Renal cortex interstitium (tissue), 11 donors: ENCODE measurements at regions not wholly inside any gene's neighbourhood (a gene's known extent, or its start where the extent isn't known, plus 50 kb on each side); places are given as distances from the start of the nearest gene placed in this dataset.

Experiments
- DNase-seq, 11 donors: peaks; one replicate each; pipeline ENCODE4 v3.0.0-alpha.2; 2013; ENCODE audit warnings: low read depth in 9 of 11, low spot score in 4 of 11; ENCODE audit errors: extremely low read depth in 1 of 11

GRCh38 chr4:12975511-12975910, 508.6 kb downstream of the RAB28 start:
- DNase-seq: no peak

- no peak for DNase-seq
These were observed 510.6 kb downstream of the RAB28 start for GRCh38 chr4:12973522-12973921.

- no peak for DNase-seq
These were observed 515.8 kb downstream of the RAB28 start for GRCh38 chr4:12968345-12968744.

GRCh38 chr4:12966726-12967125, 517.4 kb downstream of the RAB28 start:
- DNase-seq: no peak

GRCh38 chr4:12965334-12965733, 518.8 kb downstream of the RAB28 start:
- no peak for DNase-seq

- DNase-seq: no peak
These were observed 520.2 kb downstream of the RAB28 start for GRCh38 chr4:12963912-12964311.

GRCh38 chr4:12963291-12963690, 520.8 kb downstream of the RAB28 start:
- DNase-seq: no peak

GRCh38 chr4:12961713-12962112, 522.4 kb downstream of the RAB28 start:
- no peak for DNase-seq

- no peak for DNase-seq
These were observed 525.7 kb downstream of the RAB28 start for GRCh38 chr4:12958436-12958835.

- DNase-seq: no peak
These were observed 527.0 kb downstream of the RAB28 start for GRCh38 chr4:12957108-12957507.

- DNase-seq: no peak
These were observed 528.1 kb downstream of the RAB28 start for GRCh38 chr4:12956026-12956425.

GRCh38 chr4:12949719-12950490, 534.2 kb downstream of the RAB28 start:
- no peak for DNase-seq

- no peak for DNase-seq
These were observed 541.1 kb downstream of the RAB28 start for GRCh38 chr4:12943069-12943468.

- no peak for DNase-seq
These were observed 550.3 kb downstream of the RAB28 start for GRCh38 chr4:12933760-12934221.

- no peak for DNase-seq
These were observed 551.8 kb downstream of the RAB28 start for GRCh38 chr4:12932203-12932788.

GRCh38 chr4:12929784-12930183, 554.4 kb downstream of the RAB28 start:
- DNase-seq: no peak

GRCh38 chr4:12928751-12929150, 555.4 kb downstream of the RAB28 start:
- DNase-seq: no peak

- peak in 1 of 11 donors; percentile 14 for DNase-seq
These were observed 557.7 kb downstream of the RAB28 start for GRCh38 chr4:12926189-12927066.

- no peak for DNase-seq
These were observed 559.3 kb downstream of the RAB28 start for GRCh38 chr4:12924728-12925320.
